Breast epithelium (tissue), 4 donors: ENCODE measurements at regions not wholly inside any gene's neighbourhood (a gene's known extent, or its start where the extent isn't known, plus 50 kb on each side); places are given as distances from the start of the nearest gene placed in this dataset.
"Not testable (repeated sequence)": the region's sequence is repeated elsewhere in the genome, so short reads cannot be mapped to it uniquely, and the experiment has no call there.

Source experiments
- DNase-seq, 2 donors: peaks; one replicate each; pipeline ENCODE4 v3.0.0-alpha.2; 2019; ENCODE audit warnings: low spot score in 2 of 2
- H3K27ac ChIP-seq, 2 donors: fragments of 200-600 bp; sonication (generic) in 1 of 2; one replicate each; pipeline ENCODE4 v1.5.1; 2016 to 2019; ENCODE audit warnings: mild to moderate bottlenecking in 1 of 2
- H3K27me3 ChIP-seq, 2 donors: fragments of 200-600 bp; sonication (generic) in 1 of 2; one replicate each; pipeline versions ENCODE4 v1.5.1 to v1.6.0; 2017 to 2019; ENCODE audit warnings: control low read depth in 1 of 2, mild to moderate bottlenecking in 1 of 2
- H3K36me3 ChIP-seq: fragments of 200-600 bp; one replicate; pipeline ENCODE4 v1.5.1; 2019
- H3K4me1 ChIP-seq, 2 donors: fragments of 200-600 bp; sonication (generic); one replicate each; pipeline ENCODE4 v1.5.1; 2016 to 2019; ENCODE audit warnings: control low read depth in 1 of 2
- H3K4me3 ChIP-seq, 3 donors: fragments of 200-600 bp; sonication (generic); 1 replicate in 2 of 3; 2 replicates in 1 of 3; pipeline ENCODE4 v1.5.1; 2016 to 2019; ENCODE audit warnings: mild to moderate bottlenecking in 3 of 3, moderate library complexity in 2 of 3
- H3K9me3 ChIP-seq, 2 donors: fragments of 200-600 bp; sonication (generic) in 1 of 2; one replicate each; pipeline ENCODE4 v1.5.1; 2016 to 2019; ENCODE audit warnings: control low read depth in 1 of 2
- POLR2A ChIP-seq: fragments of 450-650 bp; IDR thresholded peaks from one replicate; pipeline ENCODE4 v1.6.1; 2016; ENCODE audit warnings: antibody characterized with exemption, mild to moderate bottlenecking, moderate library complexity
- POLR2AphosphoS5 ChIP-seq, 3 donors: sonication (generic); formaldehyde crosslinking; IDR thresholded peaks; one replicate each; pipeline ENCODE4 v1.6.1; 2017; ENCODE audit warnings: antibody characterized with exemption in 3 of 3
- intact Hi-C: fragments of 100-400 bp; cut with DNase I; formaldehyde crosslinking; loops from one replicate; pipeline ENCODE4 v1.15.1; 2023; ENCODE audit warnings: low total_unique reads
- TF ChIP-seq, protein P1 (sequence below), 3 donors: fragments of 450-650 bp; IDR thresholded peaks; one replicate each; pipeline ENCODE4 v1.5.1; 2016 to 2017; ENCODE audit warnings: antibody characterized with exemption in 3 of 3, mild to moderate bottlenecking in 3 of 3, moderate library complexity in 3 of 3

DNA sequence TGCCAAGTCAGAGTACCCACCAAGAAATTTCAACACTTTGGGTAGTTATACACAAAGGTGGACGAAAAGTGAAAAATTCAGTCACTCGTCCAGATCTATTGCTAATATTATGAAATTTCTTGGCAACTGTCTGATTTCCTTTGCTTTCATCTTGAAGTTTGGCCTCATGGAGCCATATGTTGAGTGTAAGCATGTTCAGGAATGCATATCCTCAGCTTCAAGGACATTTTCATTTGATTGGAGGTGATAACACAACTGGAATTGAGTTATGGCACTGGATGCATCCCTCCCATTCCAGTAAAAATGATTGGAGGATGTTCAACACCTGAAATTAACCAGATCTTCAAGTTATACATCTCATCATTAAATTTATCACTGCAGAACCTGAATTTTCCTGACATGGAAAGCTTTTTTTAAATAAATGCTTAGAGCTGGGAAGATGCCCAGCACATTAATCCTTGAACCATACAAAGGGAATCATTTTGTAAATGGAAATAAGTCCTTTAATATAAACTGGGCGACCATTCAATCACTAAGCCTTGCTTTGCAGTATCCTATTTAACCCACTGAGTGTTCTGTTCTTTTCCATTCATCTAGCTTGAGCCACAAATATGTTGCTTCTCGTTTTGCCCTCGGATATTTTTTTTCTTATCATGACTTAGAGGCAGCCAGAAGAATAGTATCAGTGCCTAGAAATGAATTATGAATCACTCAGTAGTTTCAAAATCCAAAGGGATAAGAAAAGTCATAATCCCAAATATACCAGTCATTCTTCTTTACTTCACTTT lies 273.7 kb upstream of the PIK3R1 start:
- intact Hi-C loops: no loop called here
- H3K4me3 ChIP-seq: no peak overlapping the region
- no peaks in the 10 kb centered on the region for H3K36me3 ChIP-seq
- no peaks in the 10 kb centered on the region for H3K9me3 ChIP-seq
- no peaks in the 10 kb centered on the region for H3K27me3 ChIP-seq
- TF ChIP-seq, protein P1, sequence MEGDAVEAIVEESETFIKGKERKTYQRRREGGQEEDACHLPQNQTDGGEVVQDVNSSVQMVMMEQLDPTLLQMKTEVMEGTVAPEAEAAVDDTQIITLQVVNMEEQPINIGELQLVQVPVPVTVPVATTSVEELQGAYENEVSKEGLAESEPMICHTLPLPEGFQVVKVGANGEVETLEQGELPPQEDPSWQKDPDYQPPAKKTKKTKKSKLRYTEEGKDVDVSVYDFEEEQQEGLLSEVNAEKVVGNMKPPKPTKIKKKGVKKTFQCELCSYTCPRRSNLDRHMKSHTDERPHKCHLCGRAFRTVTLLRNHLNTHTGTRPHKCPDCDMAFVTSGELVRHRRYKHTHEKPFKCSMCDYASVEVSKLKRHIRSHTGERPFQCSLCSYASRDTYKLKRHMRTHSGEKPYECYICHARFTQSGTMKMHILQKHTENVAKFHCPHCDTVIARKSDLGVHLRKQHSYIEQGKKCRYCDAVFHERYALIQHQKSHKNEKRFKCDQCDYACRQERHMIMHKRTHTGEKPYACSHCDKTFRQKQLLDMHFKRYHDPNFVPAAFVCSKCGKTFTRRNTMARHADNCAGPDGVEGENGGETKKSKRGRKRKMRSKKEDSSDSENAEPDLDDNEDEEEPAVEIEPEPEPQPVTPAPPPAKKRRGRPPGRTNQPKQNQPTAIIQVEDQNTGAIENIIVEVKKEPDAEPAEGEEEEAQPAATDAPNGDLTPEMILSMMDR (IDR thresholded peaks at IDR 0.05): no peak
- TF ChIP-seq POLR2A: no peak
- no peak for DNase-seq
- H3K27ac ChIP-seq: no peak overlapping the region
- H3K4me1 ChIP-seq: no peaks in the 10 kb centered on the region

DNA sequence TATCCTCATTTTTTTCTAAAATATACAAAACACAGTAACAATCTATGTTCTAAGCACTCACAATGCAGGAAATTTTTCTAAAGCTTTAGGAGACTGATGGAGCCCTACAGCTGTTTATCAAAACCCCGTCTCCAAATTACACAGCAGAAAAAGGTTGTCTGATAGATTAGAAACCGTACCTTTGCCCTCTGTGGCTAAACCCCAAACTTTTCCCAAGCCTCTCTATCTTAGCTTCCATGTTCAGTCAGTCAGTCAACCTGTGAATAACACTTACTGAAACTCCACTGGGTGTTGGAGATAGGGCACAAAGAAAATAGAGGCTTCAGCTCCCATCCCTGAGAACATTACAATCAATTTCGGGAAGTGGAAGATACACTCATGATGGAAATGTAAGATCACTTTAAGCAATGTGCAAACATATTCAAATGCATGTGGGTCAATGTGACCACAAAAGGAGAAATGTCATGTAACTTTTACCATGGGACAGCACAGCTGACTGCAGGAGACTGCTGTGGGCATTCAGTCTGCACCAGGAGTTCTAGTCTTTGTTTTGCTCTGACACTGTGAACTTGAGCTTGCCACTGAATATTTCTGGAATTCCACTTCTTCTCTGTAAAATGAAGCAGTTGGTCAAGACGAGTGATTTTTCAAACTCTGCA lies 279.5 kb upstream of the PIK3R1 start:
- TF ChIP-seq POLR2A (no peak), POLR2AphosphoS5 (IDR thresholded peaks at IDR 0.05) (no peak)
- TF ChIP-seq, protein P1 (IDR thresholded peaks at IDR 0.05): no peak
- H3K27ac ChIP-seq: no peak overlapping the region
- no peaks in the 10 kb centered on the region for H3K4me1 ChIP-seq
- H3K36me3 ChIP-seq: no peaks in the 10 kb centered on the region
- H3K27me3 ChIP-seq: no peaks in the 10 kb centered on the region
- H3K4me3 ChIP-seq: no peak overlapping the region
- no peak for DNase-seq
- H3K9me3 ChIP-seq: no peaks in the 10 kb centered on the region
- intact Hi-C loops: no loop called here

GRCh38 chr5:67934976-67935375 lies 280.6 kb upstream of the PIK3R1 start:
- Histone ChIP-seq H3K36me3 (no peaks in the 10 kb centered on the region), H3K27ac (no peak overlapping the region), H3K4me1 (no peaks in the 10 kb centered on the region), H3K4me3 (no peak overlapping the region), H3K9me3 (no peaks in the 10 kb centered on the region), H3K27me3 (no peaks in the 10 kb centered on the region)
- intact Hi-C loops: no loop called here
- DNase-seq: no peak
- TF ChIP-seq POLR2A (no peak), POLR2AphosphoS5 (IDR thresholded peaks at IDR 0.05) (no peak)
- TF ChIP-seq, protein P1 (IDR thresholded peaks at IDR 0.05): no peak

DNA sequence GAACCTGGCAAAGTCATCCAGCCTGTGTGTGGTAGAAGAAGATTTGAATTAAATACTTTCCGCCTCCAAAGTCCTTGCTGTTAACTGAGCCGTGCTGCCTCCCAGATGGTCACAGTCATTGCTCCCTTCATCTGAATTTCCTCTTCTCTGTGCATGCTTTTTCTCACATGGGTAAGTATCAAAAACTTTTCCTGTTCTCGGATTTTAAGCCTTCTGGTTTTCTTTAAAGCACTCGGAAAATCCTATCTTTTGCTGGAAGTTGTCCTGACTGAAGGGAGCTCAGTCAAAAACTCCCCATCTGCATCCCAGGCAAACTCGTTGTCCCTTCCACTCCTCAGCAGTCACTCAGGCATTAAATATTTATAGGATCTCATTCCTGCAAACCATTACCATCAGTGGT lies 290.0 kb upstream of the PIK3R1 start:
- H3K27ac ChIP-seq: no peak overlapping the region
- no peak for DNase-seq
- H3K9me3 ChIP-seq: no peaks in the 10 kb centered on the region
- TF ChIP-seq, protein P1 (IDR thresholded peaks at IDR 0.05): no peak
- TF ChIP-seq POLR2AphosphoS5 (IDR thresholded peaks at IDR 0.05): no peak
- TF ChIP-seq POLR2A: no peak
- H3K4me3 ChIP-seq: no peak overlapping the region
- no peaks in the 10 kb centered on the region for H3K4me1 ChIP-seq
- H3K27me3 ChIP-seq: no peaks in the 10 kb centered on the region
- intact Hi-C loops: no loop called here
- H3K36me3 ChIP-seq: no peaks in the 10 kb centered on the region

GRCh38 chr5:67921004-67921601 lies 294.5 kb upstream of the PIK3R1 start:
- peak in 1 of 2 donors; percentile 28 for DNase-seq
- no peak overlapping the region for H3K27ac ChIP-seq
- H3K4me3 ChIP-seq: no peak overlapping the region
- no peaks in the 10 kb centered on the region for H3K36me3 ChIP-seq
- no peaks in the 10 kb centered on the region for H3K4me1 ChIP-seq
- TF ChIP-seq, protein P1 (IDR thresholded peaks at IDR 0.05): no peak
- TF ChIP-seq POLR2AphosphoS5 (IDR thresholded peaks at IDR 0.05): no peak
- no peak for TF ChIP-seq POLR2A
- peaks cover 0 to 5% of the 10 kb centered on the region in 2 donors for H3K9me3 ChIP-seq
- no peaks in the 10 kb centered on the region for H3K27me3 ChIP-seq
- intact Hi-C loops: no loop called here

DNA sequence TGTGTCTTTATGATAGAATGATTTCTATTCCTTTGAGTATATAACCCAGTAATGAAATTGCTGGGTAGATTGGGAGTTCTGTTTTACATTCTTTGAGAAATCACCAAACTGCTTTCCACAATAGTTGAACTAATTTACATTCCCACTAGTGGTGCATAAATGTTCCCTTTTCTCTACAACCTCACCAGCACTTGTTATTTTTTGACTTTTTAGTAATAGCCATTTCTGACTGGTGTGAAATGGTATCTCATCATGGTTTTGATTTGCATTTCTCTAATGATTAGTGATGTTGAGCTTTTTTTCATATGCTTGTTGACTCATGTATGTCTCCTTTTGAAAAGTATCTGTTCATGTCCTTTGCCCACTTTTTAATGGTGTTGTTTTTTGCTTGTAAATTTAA lies 296.0 kb upstream of the PIK3R1 start:
- H3K27ac ChIP-seq, H3K4me3 ChIP-seq, H3K36me3 ChIP-seq, H3K4me1 ChIP-seq, H3K27me3 ChIP-seq, DNase-seq, H3K9me3 ChIP-seq: not testable (repeated sequence)
- intact Hi-C loops: loop anchor here (10.0 kb wide), 1 partner anchor 1055 kb away; no protein-coding TSS in a partner anchor
